ENCODE measurements at regions not wholly inside any gene's neighbourhood (a gene's known extent, or its start where the extent isn't known, plus 50 kb on each side); places are given as distances from the start of the nearest gene placed in this dataset.

DNA sequence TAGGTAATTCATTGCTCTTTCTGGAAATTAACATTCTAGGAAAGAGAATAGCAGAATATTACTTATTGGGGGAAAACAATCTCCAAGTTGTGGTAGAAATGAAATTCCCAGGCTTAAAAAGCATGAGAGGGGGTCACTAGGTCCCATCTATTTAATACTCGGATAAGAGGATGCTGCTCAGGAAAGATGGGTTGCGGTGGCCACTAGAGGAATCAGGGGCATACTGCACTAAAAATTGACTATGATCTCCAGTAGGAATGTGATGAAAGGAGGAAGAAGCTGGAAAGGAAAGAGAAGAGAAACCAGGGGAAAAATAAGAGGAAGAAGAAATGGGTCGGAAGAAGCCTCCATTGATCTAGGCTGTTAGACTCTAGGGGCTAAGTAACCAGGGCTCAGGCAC lies 192.8 kb downstream of the GPAM start:
- peaks cover 3% of the 10 kb centered on the region for H3K4me1 Mint-ChIP-seq
- no peaks in the 10 kb centered on the region; the same call in 1 of the 2 replicates for H3K27me3 Mint-ChIP-seq (ENCODE audit: low read depth)
- H3K27ac Mint-ChIP-seq: no peak overlapping the region
- CTCF ChIA-PET: interaction anchor here (0.6 to 2.7 kb wide), 15 partner anchors 8 to 701 kb away, joined by 3 to 15 read pairs (median 3); no protein-coding TSS in a partner anchor
- H3K36me3 Mint-ChIP-seq: 0 out of 2 replicates have a peak, but pooled peaks cover 3% of the 10 kb centered on the region
- peaks cover 11% of the 10 kb centered on the region for H3K9me3 Mint-ChIP-seq
- ATAC-seq: peak; percentile 89
- TF ChIP-seq, protein P1, sequence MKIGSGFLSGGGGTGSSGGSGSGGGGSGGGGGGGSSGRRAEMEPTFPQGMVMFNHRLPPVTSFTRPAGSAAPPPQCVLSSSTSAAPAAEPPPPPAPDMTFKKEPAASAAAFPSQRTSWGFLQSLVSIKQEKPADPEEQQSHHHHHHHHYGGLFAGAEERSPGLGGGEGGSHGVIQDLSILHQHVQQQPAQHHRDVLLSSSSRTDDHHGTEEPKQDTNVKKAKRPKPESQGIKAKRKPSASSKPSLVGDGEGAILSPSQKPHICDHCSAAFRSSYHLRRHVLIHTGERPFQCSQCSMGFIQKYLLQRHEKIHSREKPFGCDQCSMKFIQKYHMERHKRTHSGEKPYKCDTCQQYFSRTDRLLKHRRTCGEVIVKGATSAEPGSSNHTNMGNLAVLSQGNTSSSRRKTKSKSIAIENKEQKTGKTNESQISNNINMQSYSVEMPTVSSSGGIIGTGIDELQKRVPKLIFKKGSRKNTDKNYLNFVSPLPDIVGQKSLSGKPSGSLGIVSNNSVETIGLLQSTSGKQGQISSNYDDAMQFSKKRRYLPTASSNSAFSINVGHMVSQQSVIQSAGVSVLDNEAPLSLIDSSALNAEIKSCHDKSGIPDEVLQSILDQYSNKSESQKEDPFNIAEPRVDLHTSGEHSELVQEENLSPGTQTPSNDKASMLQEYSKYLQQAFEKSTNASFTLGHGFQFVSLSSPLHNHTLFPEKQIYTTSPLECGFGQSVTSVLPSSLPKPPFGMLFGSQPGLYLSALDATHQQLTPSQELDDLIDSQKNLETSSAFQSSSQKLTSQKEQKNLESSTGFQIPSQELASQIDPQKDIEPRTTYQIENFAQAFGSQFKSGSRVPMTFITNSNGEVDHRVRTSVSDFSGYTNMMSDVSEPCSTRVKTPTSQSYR (CRISPR knock-in tag; IDR thresholded peaks at IDR 0.05): no peak
- TF ChIP-seq ZBTB21 (CRISPR knock-in tag; IDR thresholded peaks at IDR 0.05; ENCODE audit: borderline replicate concordance): no peak
- TF ChIP-seq, protein P2, sequence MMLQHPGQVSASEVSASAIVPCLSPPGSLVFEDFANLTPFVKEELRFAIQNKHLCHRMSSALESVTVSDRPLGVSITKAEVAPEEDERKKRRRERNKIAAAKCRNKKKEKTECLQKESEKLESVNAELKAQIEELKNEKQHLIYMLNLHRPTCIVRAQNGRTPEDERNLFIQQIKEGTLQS (CRISPR knock-in tag; conservative IDR thresholded peaks at IDR 0.05): no peak
- DNase-seq (ENCODE audit: low spot score): peak; percentile 28
- POLR2A ChIA-PET: no interaction called here
- no peak overlapping the region for H3K4me3 Mint-ChIP-seq

DNA sequence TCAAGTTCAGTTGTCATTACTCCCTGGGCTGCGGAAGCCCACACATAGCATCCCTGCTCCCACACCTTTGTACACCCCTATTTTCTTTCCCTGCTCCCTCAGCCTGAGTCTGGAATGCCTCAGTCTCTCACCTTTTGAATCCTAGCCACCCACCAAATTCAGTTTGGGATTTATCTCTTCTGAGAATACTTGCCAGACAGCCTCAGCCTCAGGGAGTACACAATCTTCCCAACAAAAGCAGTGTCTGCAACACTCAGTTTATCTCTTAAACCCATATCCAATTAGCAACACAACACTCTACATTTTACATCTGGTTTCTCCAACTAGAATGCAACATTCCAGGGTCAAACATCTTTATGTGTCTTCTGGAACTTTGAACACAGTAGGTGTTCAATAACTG lies 190.2 kb downstream of the GPAM start:
- no peak for DNase-seq (ENCODE audit: low spot score)

More for the DNA sequence above, 190.2 kb downstream of the GPAM start:
- Mint-ChIP-seq H3K4me3 (no peak overlapping the region), H3K27me3 (ENCODE audit: low read depth) (no peaks in the 10 kb centered on the region; the same call in none of the 2 replicates), H3K9me3 (peaks cover 11% of the 10 kb centered on the region), H3K36me3 (0 out of 2 replicates have a peak, but pooled peaks cover 3% of the 10 kb centered on the region), H3K4me1 (no peaks in the 10 kb centered on the region), H3K27ac (no peak overlapping the region)
- TF ChIP-seq RORB (CRISPR knock-in tag; IDR thresholded peaks at IDR 0.05): no peak
- TF ChIP-seq, protein P3, sequence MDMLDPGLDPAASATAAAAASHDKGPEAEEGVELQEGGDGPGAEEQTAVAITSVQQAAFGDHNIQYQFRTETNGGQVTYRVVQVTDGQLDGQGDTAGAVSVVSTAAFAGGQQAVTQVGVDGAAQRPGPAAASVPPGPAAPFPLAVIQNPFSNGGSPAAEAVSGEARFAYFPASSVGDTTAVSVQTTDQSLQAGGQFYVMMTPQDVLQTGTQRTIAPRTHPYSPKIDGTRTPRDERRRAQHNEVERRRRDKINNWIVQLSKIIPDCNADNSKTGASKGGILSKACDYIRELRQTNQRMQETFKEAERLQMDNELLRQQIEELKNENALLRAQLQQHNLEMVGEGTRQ (CRISPR knock-in tag; IDR thresholded peaks at IDR 0.05): no peak
- no peak for TF ChIP-seq CREM (CRISPR knock-in tag; IDR thresholded peaks at IDR 0.05)
- TF ChIP-seq, protein P4, sequence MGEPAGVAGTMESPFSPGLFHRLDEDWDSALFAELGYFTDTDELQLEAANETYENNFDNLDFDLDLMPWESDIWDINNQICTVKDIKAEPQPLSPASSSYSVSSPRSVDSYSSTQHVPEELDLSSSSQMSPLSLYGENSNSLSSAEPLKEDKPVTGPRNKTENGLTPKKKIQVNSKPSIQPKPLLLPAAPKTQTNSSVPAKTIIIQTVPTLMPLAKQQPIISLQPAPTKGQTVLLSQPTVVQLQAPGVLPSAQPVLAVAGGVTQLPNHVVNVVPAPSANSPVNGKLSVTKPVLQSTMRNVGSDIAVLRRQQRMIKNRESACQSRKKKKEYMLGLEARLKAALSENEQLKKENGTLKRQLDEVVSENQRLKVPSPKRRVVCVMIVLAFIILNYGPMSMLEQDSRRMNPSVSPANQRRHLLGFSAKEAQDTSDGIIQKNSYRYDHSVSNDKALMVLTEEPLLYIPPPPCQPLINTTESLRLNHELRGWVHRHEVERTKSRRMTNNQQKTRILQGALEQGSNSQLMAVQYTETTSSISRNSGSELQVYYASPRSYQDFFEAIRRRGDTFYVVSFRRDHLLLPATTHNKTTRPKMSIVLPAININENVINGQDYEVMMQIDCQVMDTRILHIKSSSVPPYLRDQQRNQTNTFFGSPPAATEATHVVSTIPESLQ (CRISPR knock-in tag; IDR thresholded peaks at IDR 0.05): no peak
- TF ChIP-seq, protein P5, sequence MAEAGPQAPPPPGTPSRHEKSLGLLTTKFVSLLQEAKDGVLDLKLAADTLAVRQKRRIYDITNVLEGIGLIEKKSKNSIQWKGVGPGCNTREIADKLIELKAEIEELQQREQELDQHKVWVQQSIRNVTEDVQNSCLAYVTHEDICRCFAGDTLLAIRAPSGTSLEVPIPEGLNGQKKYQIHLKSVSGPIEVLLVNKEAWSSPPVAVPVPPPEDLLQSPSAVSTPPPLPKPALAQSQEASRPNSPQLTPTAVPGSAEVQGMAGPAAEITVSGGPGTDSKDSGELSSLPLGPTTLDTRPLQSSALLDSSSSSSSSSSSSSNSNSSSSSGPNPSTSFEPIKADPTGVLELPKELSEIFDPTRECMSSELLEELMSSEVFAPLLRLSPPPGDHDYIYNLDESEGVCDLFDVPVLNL (CRISPR knock-in tag; IDR thresholded peaks at IDR 0.05; ENCODE audit: borderline replicate concordance, low read depth): no peak
- TF ChIP-seq, protein P6, sequence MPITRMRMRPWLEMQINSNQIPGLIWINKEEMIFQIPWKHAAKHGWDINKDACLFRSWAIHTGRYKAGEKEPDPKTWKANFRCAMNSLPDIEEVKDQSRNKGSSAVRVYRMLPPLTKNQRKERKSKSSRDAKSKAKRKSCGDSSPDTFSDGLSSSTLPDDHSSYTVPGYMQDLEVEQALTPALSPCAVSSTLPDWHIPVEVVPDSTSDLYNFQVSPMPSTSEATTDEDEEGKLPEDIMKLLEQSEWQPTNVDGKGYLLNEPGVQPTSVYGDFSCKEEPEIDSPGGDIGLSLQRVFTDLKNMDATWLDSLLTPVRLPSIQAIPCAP (CRISPR knock-in tag; IDR thresholded peaks at IDR 0.05): no peak
- no peak for TF ChIP-seq ETV6 (CRISPR knock-in tag; IDR thresholded peaks at IDR 0.05)
- TF ChIP-seq, protein P7, sequence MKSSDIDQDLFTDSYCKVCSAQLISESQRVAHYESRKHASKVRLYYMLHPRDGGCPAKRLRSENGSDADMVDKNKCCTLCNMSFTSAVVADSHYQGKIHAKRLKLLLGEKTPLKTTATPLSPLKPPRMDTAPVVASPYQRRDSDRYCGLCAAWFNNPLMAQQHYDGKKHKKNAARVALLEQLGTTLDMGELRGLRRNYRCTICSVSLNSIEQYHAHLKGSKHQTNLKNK (CRISPR knock-in tag; IDR thresholded peaks at IDR 0.05): no peak
- no peak for TF ChIP-seq MYBL2 (CRISPR knock-in tag; IDR thresholded peaks at IDR 0.05)
- TF ChIP-seq PRRX2 (CRISPR knock-in tag; IDR thresholded peaks at IDR 0.05): no peak
- no peak for TF ChIP-seq ATF1 (CRISPR knock-in tag; IDR thresholded peaks at IDR 0.05)
- no peak for TF ChIP-seq ZNF416 (CRISPR knock-in tag; IDR thresholded peaks at IDR 0.05)
- TF ChIP-seq, protein P8, sequence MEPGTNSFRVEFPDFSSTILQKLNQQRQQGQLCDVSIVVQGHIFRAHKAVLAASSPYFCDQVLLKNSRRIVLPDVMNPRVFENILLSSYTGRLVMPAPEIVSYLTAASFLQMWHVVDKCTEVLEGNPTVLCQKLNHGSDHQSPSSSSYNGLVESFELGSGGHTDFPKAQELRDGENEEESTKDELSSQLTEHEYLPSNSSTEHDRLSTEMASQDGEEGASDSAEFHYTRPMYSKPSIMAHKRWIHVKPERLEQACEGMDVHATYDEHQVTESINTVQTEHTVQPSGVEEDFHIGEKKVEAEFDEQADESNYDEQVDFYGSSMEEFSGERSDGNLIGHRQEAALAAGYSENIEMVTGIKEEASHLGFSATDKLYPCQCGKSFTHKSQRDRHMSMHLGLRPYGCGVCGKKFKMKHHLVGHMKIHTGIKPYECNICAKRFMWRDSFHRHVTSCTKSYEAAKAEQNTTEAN (CRISPR knock-in tag; IDR thresholded peaks at IDR 0.05): no peak
- no peak for TF ChIP-seq FOXP1 (CRISPR knock-in tag; IDR thresholded peaks at IDR 0.05; ENCODE audit: borderline replicate concordance)
- no peak for TF ChIP-seq ZNF423 (CRISPR knock-in tag; IDR thresholded peaks at IDR 0.05)
- TF ChIP-seq, protein P2 (CRISPR knock-in tag; conservative IDR thresholded peaks at IDR 0.05): no peak
- no peak for TF ChIP-seq RELA (CRISPR knock-in tag; IDR thresholded peaks at IDR 0.05; ENCODE audit: borderline replicate concordance)
- ChIA-PET POLR2A (no interaction called here), CTCF (no interaction called here)
- ATAC-seq: no peak

All from WTC11 (cell line).